AG09309 (cell line): ENCODE measurements at regions not wholly inside any gene's neighbourhood (a gene's known extent, or its start where the extent isn't known, plus 50 kb on each side); places are given as distances from the start of the nearest gene placed in this dataset.

Experiments
- DNase-seq: peaks from one replicate; pipeline ENCODE4 v3.0.0-alpha.2; 2010; ENCODE audit warnings: low read depth
- H3K4me3 ChIP-seq: 2 replicates; pipeline ENCODE4 v1.5.1; 2011; ENCODE audit warnings: mild to moderate bottlenecking, low read depth, low read length, moderate library complexity; ENCODE audit not compliant: control insufficient read depth
- TF ChIP-seq, protein P1 (sequence below): IDR thresholded peaks from 2 replicates; pipeline ENCODE4 v1.5.1; 2011; ENCODE audit warnings: mild to moderate bottlenecking, low read depth, low read length, inconsistent platforms; ENCODE audit not compliant: insufficient read depth, control insufficient read depth; ENCODE audit errors: missing control alignments

DNA sequence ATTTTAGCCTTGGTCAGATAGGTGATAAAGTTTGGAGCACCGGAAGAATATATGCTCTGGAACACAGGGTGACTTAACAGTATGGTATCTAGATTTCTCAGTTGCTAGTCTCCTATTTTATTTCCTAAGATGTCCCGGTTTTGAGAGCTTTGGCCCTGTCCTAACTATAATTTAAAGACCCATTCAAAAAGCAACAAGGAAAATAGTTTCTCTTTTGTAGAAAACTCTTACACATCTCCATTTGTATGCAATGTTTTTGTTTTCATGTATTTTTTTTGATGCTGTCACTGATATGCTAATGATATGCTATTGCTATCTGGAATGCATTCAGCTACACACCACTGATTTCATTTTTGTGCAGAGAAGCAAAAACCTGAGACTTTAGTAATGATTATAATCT, 237.8 kb downstream of the GPD2 start:
- no peak for DNase-seq
- no peak overlapping the region for H3K4me3 ChIP-seq
- TF ChIP-seq, protein P1, sequence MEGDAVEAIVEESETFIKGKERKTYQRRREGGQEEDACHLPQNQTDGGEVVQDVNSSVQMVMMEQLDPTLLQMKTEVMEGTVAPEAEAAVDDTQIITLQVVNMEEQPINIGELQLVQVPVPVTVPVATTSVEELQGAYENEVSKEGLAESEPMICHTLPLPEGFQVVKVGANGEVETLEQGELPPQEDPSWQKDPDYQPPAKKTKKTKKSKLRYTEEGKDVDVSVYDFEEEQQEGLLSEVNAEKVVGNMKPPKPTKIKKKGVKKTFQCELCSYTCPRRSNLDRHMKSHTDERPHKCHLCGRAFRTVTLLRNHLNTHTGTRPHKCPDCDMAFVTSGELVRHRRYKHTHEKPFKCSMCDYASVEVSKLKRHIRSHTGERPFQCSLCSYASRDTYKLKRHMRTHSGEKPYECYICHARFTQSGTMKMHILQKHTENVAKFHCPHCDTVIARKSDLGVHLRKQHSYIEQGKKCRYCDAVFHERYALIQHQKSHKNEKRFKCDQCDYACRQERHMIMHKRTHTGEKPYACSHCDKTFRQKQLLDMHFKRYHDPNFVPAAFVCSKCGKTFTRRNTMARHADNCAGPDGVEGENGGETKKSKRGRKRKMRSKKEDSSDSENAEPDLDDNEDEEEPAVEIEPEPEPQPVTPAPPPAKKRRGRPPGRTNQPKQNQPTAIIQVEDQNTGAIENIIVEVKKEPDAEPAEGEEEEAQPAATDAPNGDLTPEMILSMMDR: no peak

DNA sequence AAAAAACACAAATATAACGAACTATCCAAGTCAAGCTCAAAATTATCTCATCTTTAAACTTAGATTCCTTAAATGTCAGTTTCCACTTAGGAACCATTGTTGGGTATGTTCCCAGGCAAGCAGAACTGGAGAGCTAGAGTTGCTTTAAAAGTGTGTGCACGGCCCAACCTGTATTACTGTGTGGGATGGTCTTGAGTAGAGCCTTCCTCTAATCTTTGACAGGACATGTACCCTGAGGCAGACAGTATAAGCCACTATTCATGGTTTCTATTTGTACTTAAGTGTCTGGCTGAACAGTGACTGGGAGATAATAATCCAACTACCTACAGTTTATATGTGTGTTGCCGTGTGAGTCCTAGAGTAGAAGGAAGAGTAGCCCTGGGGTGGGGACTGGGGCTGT, 239.7 kb downstream of the GPD2 start:
- no peak overlapping the region for H3K4me3 ChIP-seq
- no peak for DNase-seq
- TF ChIP-seq, protein P1: no peak

DNA sequence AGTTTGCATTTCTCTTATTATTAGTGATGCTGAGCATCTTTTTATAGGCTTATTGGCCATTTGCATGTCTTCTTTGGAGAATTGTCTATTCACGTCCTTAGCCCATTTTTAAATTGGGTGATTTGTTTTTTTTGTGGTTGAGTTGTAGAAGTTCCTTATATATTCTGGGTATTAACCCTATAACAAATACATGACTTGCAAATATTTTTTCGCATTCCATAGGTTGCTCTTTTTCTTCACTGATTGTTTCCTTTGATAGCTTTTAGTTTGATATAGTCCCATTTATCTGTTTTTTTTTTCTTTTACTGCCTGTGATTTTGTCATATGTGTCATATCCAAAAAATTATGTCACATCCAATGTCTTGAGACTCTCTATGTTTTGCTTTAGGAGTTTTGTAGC, 243.6 kb downstream of the GPD2 start:
- DNase-seq: no peak
- TF ChIP-seq, protein P1: no peak

DNA sequence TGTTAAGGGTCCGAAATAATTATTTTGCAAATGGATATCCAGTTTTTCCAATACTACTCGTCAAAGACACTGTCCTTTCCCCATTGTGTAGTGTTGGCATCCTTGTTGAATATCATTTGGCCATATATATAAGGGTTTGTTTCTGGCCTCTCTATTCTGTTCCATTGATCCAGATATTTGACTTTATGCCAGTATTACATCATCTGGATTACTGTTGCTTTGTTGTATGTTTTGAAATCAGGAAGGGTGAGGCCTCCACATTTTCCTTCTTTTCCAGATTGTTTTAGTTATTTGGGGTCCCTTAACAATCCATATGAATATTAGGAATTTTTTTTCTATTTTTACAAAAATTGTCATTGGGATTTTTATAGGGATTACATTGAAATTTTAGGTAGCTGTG, 244.1 kb downstream of the GPD2 start:
- no peak for DNase-seq
- H3K4me3 ChIP-seq: no peak overlapping the region
- TF ChIP-seq, protein P1: no peak

More for the DNA sequence above, 243.6 kb downstream of the GPD2 start:
- no peak overlapping the region for H3K4me3 ChIP-seq

DNA sequence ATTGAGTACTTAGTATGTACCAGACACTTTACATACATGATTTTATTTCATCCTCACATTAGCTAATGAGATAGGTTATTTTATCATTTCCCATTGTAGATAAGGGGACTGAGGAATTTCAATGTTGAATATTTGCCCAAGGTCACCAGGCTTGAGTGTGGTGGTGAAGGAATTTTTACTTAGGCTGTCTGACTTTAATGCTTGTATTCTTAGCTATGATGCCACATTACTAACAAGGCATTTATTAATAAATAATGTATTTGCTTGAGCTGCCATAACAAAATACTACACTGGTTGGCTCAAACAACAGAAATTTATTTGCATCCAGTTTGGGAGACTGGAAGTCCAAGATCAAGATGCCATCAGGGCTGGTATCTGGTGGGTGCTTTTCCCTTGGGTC, 250.9 kb downstream of the GPD2 start:
- H3K4me3 ChIP-seq: no peak overlapping the region
- TF ChIP-seq, protein P1: no peak
- no peak for DNase-seq

- no peak for DNase-seq
- H3K4me3 ChIP-seq: no peak overlapping the region
- TF ChIP-seq, protein P1: no peak
Measured at GRCh38 chr2:156687715-156688114, 251.5 kb downstream of the GPD2 start.

GRCh38 chr2:156689939-156690338, 253.8 kb downstream of the GPD2 start:
- TF ChIP-seq, protein P1: no peak
- no peak overlapping the region for H3K4me3 ChIP-seq
- DNase-seq: no peak
